ENCODE measurements at regions not wholly inside any gene's neighbourhood (a gene's known extent, or its start where the extent isn't known, plus 50 kb on each side); places are given as distances from the start of the nearest gene placed in this dataset.

- no peak for ATAC-seq (ENCODE audit: insufficient read depth, low FRiP score)
- WGBS, 2 donors, result 88 to 91% methylated on average over 8 of the region's 8 CpGs
These were observed 64.1 kb upstream of the BAIAP2L1 start for GRCh38 chr7:98465022-98465421.

GRCh38 chr7:98464558-98464940 lies 63.7 kb upstream of the BAIAP2L1 start:
- Histone ChIP-seq H3K36me3 (ENCODE audit: control insufficient read depth in 4 of 4, insufficient read depth in 4 of 4, low read length in 4 of 4) (no peaks in the 10 kb centered on the region), H3K9me3 (ENCODE audit: control insufficient read depth in 4 of 4, insufficient read depth in 3 of 4, low read length in 3 of 4) (peaks cover 0 to 6% (median 0%) of the 10 kb centered on the region in 4 donors), H3K4me1 (ENCODE audit: control insufficient read depth in 5 of 5, insufficient read depth in 5 of 5, low read length in 5 of 5) (no peaks in the 10 kb centered on the region), H3K9ac (ENCODE audit: insufficient read depth in 1 of 2, low read length in 2 of 2) (no peak overlapping the region), H3K27ac (ENCODE audit: low read depth in 1 of 2, low read length in 1 of 2) (no peak overlapping the region), H3K27me3 (ENCODE audit: control insufficient read depth in 3 of 3, insufficient read depth in 3 of 3, low read length in 2 of 3) (no peaks in the 10 kb centered on the region), H3K4me3 (no peak overlapping the region)
- TF ChIP-seq, protein P1, sequence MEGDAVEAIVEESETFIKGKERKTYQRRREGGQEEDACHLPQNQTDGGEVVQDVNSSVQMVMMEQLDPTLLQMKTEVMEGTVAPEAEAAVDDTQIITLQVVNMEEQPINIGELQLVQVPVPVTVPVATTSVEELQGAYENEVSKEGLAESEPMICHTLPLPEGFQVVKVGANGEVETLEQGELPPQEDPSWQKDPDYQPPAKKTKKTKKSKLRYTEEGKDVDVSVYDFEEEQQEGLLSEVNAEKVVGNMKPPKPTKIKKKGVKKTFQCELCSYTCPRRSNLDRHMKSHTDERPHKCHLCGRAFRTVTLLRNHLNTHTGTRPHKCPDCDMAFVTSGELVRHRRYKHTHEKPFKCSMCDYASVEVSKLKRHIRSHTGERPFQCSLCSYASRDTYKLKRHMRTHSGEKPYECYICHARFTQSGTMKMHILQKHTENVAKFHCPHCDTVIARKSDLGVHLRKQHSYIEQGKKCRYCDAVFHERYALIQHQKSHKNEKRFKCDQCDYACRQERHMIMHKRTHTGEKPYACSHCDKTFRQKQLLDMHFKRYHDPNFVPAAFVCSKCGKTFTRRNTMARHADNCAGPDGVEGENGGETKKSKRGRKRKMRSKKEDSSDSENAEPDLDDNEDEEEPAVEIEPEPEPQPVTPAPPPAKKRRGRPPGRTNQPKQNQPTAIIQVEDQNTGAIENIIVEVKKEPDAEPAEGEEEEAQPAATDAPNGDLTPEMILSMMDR (IDR thresholded peaks at IDR 0.05; ENCODE audit: control extremely low read depth, extremely low read depth), result no peak
- ATAC-seq (ENCODE audit: insufficient read depth, low FRiP score) (no peak), DNase-seq (no peak)
- 72 to 84% methylated on average over 4 of the region's 4 CpGs for WGBS, 2 donors

More at GRCh38 chr7:98465022-98465421, 64.1 kb upstream of the BAIAP2L1 start:
- no peak overlapping the region for H3K27ac ChIP-seq (ENCODE audit: low read depth in 1 of 2, low read length in 1 of 2)
- peaks cover 0 to 6% (median 0%) of the 10 kb centered on the region in 4 donors for H3K9me3 ChIP-seq (ENCODE audit: control insufficient read depth in 4 of 4, insufficient read depth in 3 of 4, low read length in 3 of 4)
- H3K36me3 ChIP-seq (ENCODE audit: control insufficient read depth in 4 of 4, insufficient read depth in 4 of 4, low read length in 4 of 4), result no peaks in the 10 kb centered on the region
- H3K27me3 ChIP-seq (ENCODE audit: control insufficient read depth in 3 of 3, insufficient read depth in 3 of 3, low read length in 2 of 3), result peaks cover 0 to under 1% (median 0%) of the 10 kb centered on the region in 3 donors
- H3K9ac ChIP-seq (ENCODE audit: insufficient read depth in 1 of 2, low read length in 2 of 2), result no peak overlapping the region
- no peak for DNase-seq
- TF ChIP-seq, protein P1 (IDR thresholded peaks at IDR 0.05; ENCODE audit: control extremely low read depth, extremely low read depth), result no peak
- no peaks in the 10 kb centered on the region for H3K4me1 ChIP-seq (ENCODE audit: control insufficient read depth in 5 of 5, insufficient read depth in 5 of 5, low read length in 5 of 5)
- H3K4me3 ChIP-seq, result no peak overlapping the region

- H3K9me3 ChIP-seq (ENCODE audit: control insufficient read depth in 4 of 4, insufficient read depth in 3 of 4, low read length in 3 of 4), result peaks cover 0 to 2% (median 0%) of the 10 kb centered on the region in 4 donors
- ATAC-seq (ENCODE audit: insufficient read depth, low FRiP score), result no peak
- DNase-seq, result no peak
- H3K36me3 ChIP-seq (ENCODE audit: control insufficient read depth in 4 of 4, insufficient read depth in 4 of 4, low read length in 4 of 4), result no peaks in the 10 kb centered on the region
- no peak overlapping the region for H3K27ac ChIP-seq (ENCODE audit: low read depth in 1 of 2, low read length in 1 of 2)
- no peaks in the 10 kb centered on the region for H3K27me3 ChIP-seq (ENCODE audit: control insufficient read depth in 3 of 3, insufficient read depth in 3 of 3, low read length in 2 of 3)
- TF ChIP-seq, protein P1 (IDR thresholded peaks at IDR 0.05; ENCODE audit: control extremely low read depth, extremely low read depth), result no peak
- H3K4me1 ChIP-seq (ENCODE audit: control insufficient read depth in 5 of 5, insufficient read depth in 5 of 5, low read length in 5 of 5), result no peaks in the 10 kb centered on the region
- H3K9ac ChIP-seq (ENCODE audit: insufficient read depth in 1 of 2, low read length in 2 of 2), result no peak overlapping the region
- no peak overlapping the region for H3K4me3 ChIP-seq
- 68 to 74% methylated on average over 9 of the region's 9 CpGs for WGBS, 2 donors
These were observed 63.1 kb upstream of the BAIAP2L1 start for GRCh38 chr7:98463837-98464557.
